GM23248 (cell line): ENCODE measurements at regions not wholly inside any gene's neighbourhood (a gene's known extent, or its start where the extent isn't known, plus 50 kb on each side); places are given as distances from the start of the nearest gene placed in this dataset.

Experiments
- DNase-seq: peaks from one replicate; pipeline ENCODE4 v3.0.0-alpha.2; 2015
- H2AFZ ChIP-seq: fragments of 200-600 bp; sonication (generic); 2 replicates; pipeline ENCODE4 v1.6.1; 2016; ENCODE audit warnings: antibody characterized with exemption
- H3F3A ChIP-seq: fragments of 200-600 bp; sonication (generic); 2 replicates; pipeline ENCODE4 v1.6.1; 2016; ENCODE audit warnings: mild to moderate bottlenecking, antibody characterized with exemption, mixed run types; ENCODE audit not compliant: insufficient read depth
- H3K27ac ChIP-seq: fragments of 200-600 bp; sonication (generic); 2 replicates; pipeline ENCODE4 v1.5.1; 2016; ENCODE audit warnings: mild to moderate bottlenecking
- H3K27me3 ChIP-seq: fragments of 200-600 bp; sonication (generic); replicated peaks from 2 replicates; pipeline ENCODE4 v1.6.1; 2016; ENCODE audit warnings: mild to moderate bottlenecking; ENCODE audit not compliant: insufficient read depth
- H3K36me3 ChIP-seq: fragments of 200-600 bp; sonication (generic); 2 replicates; pipeline ENCODE4 v1.6.1; 2016; ENCODE audit warnings: low read depth, mild to moderate bottlenecking
- H3K4me1 ChIP-seq: fragments of 200-600 bp; sonication (generic); 2 replicates; pipeline ENCODE4 v1.6.1; 2016; ENCODE audit warnings: mild to moderate bottlenecking; ENCODE audit not compliant: insufficient read depth
- H3K4me2 ChIP-seq: fragments of 200-600 bp; sonication (generic); one replicate; pipeline ENCODE4 v1.6.1; 2016; ENCODE audit warnings: mild to moderate bottlenecking; ENCODE audit not compliant: unreplicated experiment
- H3K4me3 ChIP-seq: fragments of 200-600 bp; sonication (generic); 2 replicates; pipeline ENCODE4 v1.5.1; 2016; ENCODE audit warnings: mild to moderate bottlenecking
- H3K79me2 ChIP-seq: fragments of 200-600 bp; sonication (generic); 2 replicates; pipeline ENCODE4 v1.6.1; 2016; ENCODE audit warnings: mild to moderate bottlenecking; ENCODE audit not compliant: insufficient read depth
- H3K9ac ChIP-seq: fragments of 200-600 bp; sonication (generic); 2 replicates; pipeline ENCODE4 v1.6.1; 2016; ENCODE audit warnings: mild to moderate bottlenecking
- H3K9me2 ChIP-seq: fragments of 200-600 bp; sonication (generic); 2 replicates; pipeline ENCODE4 v1.6.1; 2016; ENCODE audit warnings: mixed run types, mild to moderate bottlenecking, moderate library complexity; ENCODE audit not compliant: insufficient read depth
- H3K9me3 ChIP-seq: fragments of 200-600 bp; sonication (generic); one replicate; pipeline ENCODE4 v1.6.1; 2017; ENCODE audit warnings: low read depth
- H4K20me1 ChIP-seq: fragments of 200-600 bp; sonication (generic); 2 replicates; pipeline ENCODE4 v1.6.0; 2016; ENCODE audit not compliant: insufficient read depth
- EZH2 ChIP-seq: fragments of 200-600 bp; sonication (generic); IDR thresholded peaks from 2 replicates; pipeline ENCODE4 v1.6.1; 2018; ENCODE audit warnings: antibody characterized with exemption, mild to moderate bottlenecking; ENCODE audit not compliant: insufficient read depth, poor library complexity, severe bottlenecking
- EZH2phosphoT487 ChIP-seq: fragments of 200-600 bp; sonication (generic); IDR thresholded peaks from 2 replicates; pipeline ENCODE4 v1.6.1; 2018; ENCODE audit warnings: antibody characterized with exemption, moderate library complexity, mild to moderate bottlenecking, low read depth; ENCODE audit not compliant: insufficient read depth
- WGBS, 2 experiments: methylation state at CpG; one replicate each; pipeline ENCODE4 v1.1.6; 2015 to 2017; ENCODE audit warnings: low lambda C conversion rate in 2 of 2, low coverage in 1 of 2; ENCODE audit errors: missing lambda C conversion rate in 2 of 2; 5-methylcytosine and 5-hydroxymethylcytosine counted together
- in situ Hi-C: fragments of 300-500 bp; cut with MboI; formaldehyde crosslinking; loops from 2 replicates; pipeline ENCODE4 v1.15.0; 2020

DNA sequence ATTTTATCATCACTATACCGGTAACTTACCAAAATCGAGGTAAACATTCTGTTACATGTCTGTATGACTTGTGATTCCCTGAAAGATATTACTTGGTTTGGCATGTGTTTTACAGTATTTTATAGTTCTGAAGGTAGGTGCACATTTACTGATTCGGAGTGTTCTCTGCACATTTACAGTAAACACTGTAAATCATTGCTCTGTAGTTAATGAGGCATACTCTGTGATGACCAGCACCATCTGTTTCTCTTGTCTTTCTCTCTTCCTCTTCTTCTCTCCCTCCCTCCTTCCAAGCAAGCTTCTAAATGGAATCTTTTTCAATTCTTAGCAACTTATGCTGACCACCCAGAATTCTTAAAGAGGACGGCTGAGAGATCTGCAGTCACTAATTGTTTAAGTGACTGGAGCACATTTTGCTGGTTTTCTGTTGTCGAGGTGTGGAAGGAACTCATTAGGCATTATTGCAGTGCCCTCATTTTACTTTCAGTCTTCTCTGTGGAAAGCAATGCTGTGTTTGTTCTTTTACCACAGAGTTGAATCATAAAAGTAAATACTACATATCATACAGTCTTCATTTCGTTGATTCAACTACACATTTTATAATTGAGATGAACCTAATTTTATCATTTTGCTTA lies 126.5 kb downstream of the UTRN start:
- peaks cover 18% of the 10 kb centered on the region for H3F3A ChIP-seq
- TF ChIP-seq EZH2phosphoT487 = no peak
- no peak for TF ChIP-seq EZH2
- no peak overlapping the region for H3K27ac ChIP-seq
- H3K4me2 ChIP-seq = peak overlapping the region; percentile 5
- in situ Hi-C loops = no loop called here
- 54 to 64% methylated on average over 6 of the region's 6 CpGs for WGBS, 2 experiments
- H4K20me1 ChIP-seq = no peaks in the 10 kb centered on the region; the same call in 1 of the 2 replicates
- H3K9ac ChIP-seq = no peak overlapping the region
- H3K9me3 ChIP-seq = no peaks in the 10 kb centered on the region
- no peaks in the 10 kb centered on the region for H3K36me3 ChIP-seq
- no peak overlapping the region for H2AFZ ChIP-seq
- H3K4me3 ChIP-seq = 0 out of 2 replicates have a peak overlapping the region, but pooled peaks have one; percentile 13
- peaks cover 87% of the 10 kb centered on the region for H3K79me2 ChIP-seq
- peak; percentile 38 for DNase-seq
- no peaks in the 10 kb centered on the region for H3K27me3 ChIP-seq
- H3K9me2 ChIP-seq = no peaks in the 10 kb centered on the region
- peaks cover 30% of the 10 kb centered on the region for H3K4me1 ChIP-seq

GRCh38 chr6:144413418-144413817 lies 128.3 kb downstream of the UTRN start:
- no peak overlapping the region for H3K27ac ChIP-seq
- no peaks in the 10 kb centered on the region for H3K9me3 ChIP-seq
- H3K36me3 ChIP-seq = no peaks in the 10 kb centered on the region
- H3K9me2 ChIP-seq = no peaks in the 10 kb centered on the region
- 82 to 85% methylated on average over 4 of the region's 4 CpGs for WGBS, 2 experiments
- no peak overlapping the region for H3K4me2 ChIP-seq
- TF ChIP-seq EZH2phosphoT487 (no peak), EZH2 (no peak)
- H3K4me3 ChIP-seq = no peak overlapping the region
- DNase-seq = peak; percentile 40
- H3K4me1 ChIP-seq = peaks cover 43% of the 10 kb centered on the region
- no peaks in the 10 kb centered on the region; the same call in 1 of the 2 replicates for H4K20me1 ChIP-seq
- H3K27me3 ChIP-seq = no peaks in the 10 kb centered on the region
- no peak overlapping the region for H3K9ac ChIP-seq
- H3F3A ChIP-seq = peaks cover 31% of the 10 kb centered on the region
- no peak overlapping the region for H2AFZ ChIP-seq
- peaks cover 83% of the 10 kb centered on the region for H3K79me2 ChIP-seq
- in situ Hi-C loops = no loop called here

- Histone ChIP-seq H3K4me1 (peaks cover 43% of the 10 kb centered on the region), H3K27me3 (no peaks in the 10 kb centered on the region), H3K9ac (peak overlapping the region; percentile 32; the same call in 1 of the 2 replicates), H3K4me3 (peak overlapping the region; percentile 21; the same call in 1 of the 2 replicates), H2AFZ (no peak overlapping the region), H3K4me2 (peak overlapping the region; percentile 69), H4K20me1 (no peaks in the 10 kb centered on the region; the same call in 1 of the 2 replicates), H3K9me3 (no peaks in the 10 kb centered on the region), H3K27ac (peak overlapping the region; percentile 77), H3K79me2 (peaks cover 83% of the 10 kb centered on the region), H3K9me2 (no peaks in the 10 kb centered on the region), H3K36me3 (no peaks in the 10 kb centered on the region), H3F3A (peaks cover 34% of the 10 kb centered on the region)
- TF ChIP-seq EZH2phosphoT487 (no peak), EZH2 (no peak)
- WGBS, 2 experiments = 43 to 46% methylated on average over 3 of the region's 3 CpGs
- peak; percentile 88 for DNase-seq
- in situ Hi-C loops = no loop called here
Observed at GRCh38 chr6:144415014-144415413, 129.9 kb downstream of the UTRN start.

GRCh38 chr6:144415835-144416237 lies 130.7 kb downstream of the UTRN start:
- H3K27ac ChIP-seq = peak overlapping the region; percentile 77

More at GRCh38 chr6:144415835-144416237, 130.7 kb downstream of the UTRN start:
- peak; percentile 81 for DNase-seq
- Histone ChIP-seq H4K20me1 (no peaks in the 10 kb centered on the region; the same call in 1 of the 2 replicates), H2AFZ (no peak overlapping the region), H3K9me3 (no peaks in the 10 kb centered on the region), H3K4me3 (peak overlapping the region; percentile 21; the same call in 1 of the 2 replicates), H3F3A (peaks cover 34% of the 10 kb centered on the region), H3K4me1 (peaks cover 43% of the 10 kb centered on the region), H3K4me2 (peak overlapping the region; percentile 69), H3K9ac (peak overlapping the region; percentile 32), H3K9me2 (no peaks in the 10 kb centered on the region), H3K27me3 (no peaks in the 10 kb centered on the region), H3K79me2 (peaks cover 83% of the 10 kb centered on the region), H3K36me3 (no peaks in the 10 kb centered on the region)
- in situ Hi-C loops = no loop called here
- no peak for TF ChIP-seq EZH2phosphoT487
- TF ChIP-seq EZH2 = no peak
- 11 to 19% methylated on average over 2 of the region's 2 CpGs for WGBS, 2 experiments
